ENCODE measurements at regions not wholly inside any gene's neighbourhood (a gene's known extent, or its start where the extent isn't known, plus 50 kb on each side); places are given as distances from the start of the nearest gene placed in this dataset.

- no peak for TF ChIP-seq CTCF (conservative IDR thresholded peaks at IDR 0.05; ENCODE audit: low read depth, low read length)
- no peaks in the 10 kb centered on the region for H3K36me3 ChIP-seq (ENCODE audit: insufficient read depth)
- no peak overlapping the region for H3K27ac ChIP-seq
- H3K4me3 ChIP-seq (IDR thresholded peaks at IDR 0.05; ENCODE audit: insufficient read depth, low read depth, low read length): no peak overlapping the region
- no peak overlapping the region for H2AFZ ChIP-seq (ENCODE audit: low read depth)
- H3K4me1 ChIP-seq (ENCODE audit: low read depth, poor library complexity, severe bottlenecking): no peaks in the 10 kb centered on the region
- H3K27me3 ChIP-seq (ENCODE audit: insufficient read depth, low read depth): no peaks in the 10 kb centered on the region
- no peak overlapping the region for H3K9ac ChIP-seq
- no peak overlapping the region for H3K4me2 ChIP-seq
- H4K20me1 ChIP-seq (ENCODE audit: insufficient read depth): no peaks in the 10 kb centered on the region
- H3K79me2 ChIP-seq (ENCODE audit: insufficient read depth, low read depth): no peaks in the 10 kb centered on the region
Observed at GRCh38 chr1:232244426-232244825, 385.5 kb downstream of the SIPA1L2 start.

- Histone ChIP-seq H3K4me2 (no peak overlapping the region), H3K9ac (no peak overlapping the region), H3K27me3 (ENCODE audit: insufficient read depth, low read depth) (no peaks in the 10 kb centered on the region), H4K20me1 (ENCODE audit: insufficient read depth) (no peaks in the 10 kb centered on the region), H3K27ac (no peak overlapping the region), H3K4me1 (ENCODE audit: low read depth, poor library complexity, severe bottlenecking) (no peaks in the 10 kb centered on the region), H2AFZ (ENCODE audit: low read depth) (no peak overlapping the region), H3K79me2 (ENCODE audit: insufficient read depth, low read depth) (no peaks in the 10 kb centered on the region), H3K4me3 (IDR thresholded peaks at IDR 0.05; ENCODE audit: insufficient read depth, low read depth, low read length) (no peak overlapping the region), H3K36me3 (ENCODE audit: insufficient read depth) (no peaks in the 10 kb centered on the region)
- TF ChIP-seq CTCF (conservative IDR thresholded peaks at IDR 0.05; ENCODE audit: low read depth, low read length): no peak
Observed at GRCh38 chr1:232239998-232240397, 389.9 kb downstream of the SIPA1L2 start.

- Histone ChIP-seq H3K79me2 (ENCODE audit: insufficient read depth, low read depth) (no peaks in the 10 kb centered on the region), H3K27ac (no peak overlapping the region), H3K27me3 (ENCODE audit: insufficient read depth, low read depth) (no peaks in the 10 kb centered on the region), H3K9ac (no peak overlapping the region), H2AFZ (ENCODE audit: low read depth) (no peak overlapping the region), H3K4me2 (no peak overlapping the region), H4K20me1 (ENCODE audit: insufficient read depth) (no peaks in the 10 kb centered on the region), H3K4me3 (IDR thresholded peaks at IDR 0.05; ENCODE audit: insufficient read depth, low read depth, low read length) (no peak overlapping the region), H3K36me3 (ENCODE audit: insufficient read depth) (no peaks in the 10 kb centered on the region), H3K4me1 (ENCODE audit: low read depth, poor library complexity, severe bottlenecking) (no peaks in the 10 kb centered on the region)
- TF ChIP-seq CTCF (conservative IDR thresholded peaks at IDR 0.05; ENCODE audit: low read depth, low read length): no peak
Observed at GRCh38 chr1:232239522-232239921, 390.4 kb downstream of the SIPA1L2 start.

GRCh38 chr1:232238009-232238408 is 391.9 kb downstream of the SIPA1L2 start:
- Histone ChIP-seq H3K9ac (no peak overlapping the region), H3K36me3 (ENCODE audit: insufficient read depth) (no peaks in the 10 kb centered on the region), H4K20me1 (ENCODE audit: insufficient read depth) (no peaks in the 10 kb centered on the region), H2AFZ (ENCODE audit: low read depth) (no peak overlapping the region), H3K4me3 (IDR thresholded peaks at IDR 0.05; ENCODE audit: insufficient read depth, low read depth, low read length) (no peak overlapping the region), H3K27me3 (ENCODE audit: insufficient read depth, low read depth) (no peaks in the 10 kb centered on the region), H3K27ac (no peak overlapping the region), H3K4me2 (no peak overlapping the region), H3K79me2 (ENCODE audit: insufficient read depth, low read depth) (no peaks in the 10 kb centered on the region), H3K4me1 (ENCODE audit: low read depth, poor library complexity, severe bottlenecking) (no peaks in the 10 kb centered on the region)
- no peak for TF ChIP-seq CTCF (conservative IDR thresholded peaks at IDR 0.05; ENCODE audit: low read depth, low read length)
